ENCODE measurements at regions not wholly inside any gene's neighbourhood (a gene's known extent, or its start where the extent isn't known, plus 50 kb on each side); places are given as distances from the start of the nearest gene placed in this dataset.

DNA sequence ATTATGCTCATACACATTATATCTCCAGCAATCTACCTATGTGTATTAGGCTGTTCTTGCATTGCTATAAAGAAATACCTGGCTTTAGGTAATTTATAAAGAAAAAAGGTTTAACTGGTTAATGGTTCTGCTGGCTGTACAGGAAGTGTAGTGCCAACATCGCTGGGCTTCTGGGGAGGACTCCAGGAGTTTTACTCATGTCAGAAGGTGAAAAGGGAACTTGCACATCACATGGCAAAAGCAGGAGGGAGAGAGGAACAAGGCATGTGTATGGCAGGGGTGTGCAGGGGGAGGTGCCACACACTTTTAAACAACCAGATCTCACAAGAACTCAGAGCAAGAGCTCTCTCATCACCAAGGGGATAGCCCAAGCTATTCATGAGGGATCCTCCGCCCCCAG, 715.4 kb upstream of the ZEB2 start:
- TF ChIP-seq, protein P1, sequence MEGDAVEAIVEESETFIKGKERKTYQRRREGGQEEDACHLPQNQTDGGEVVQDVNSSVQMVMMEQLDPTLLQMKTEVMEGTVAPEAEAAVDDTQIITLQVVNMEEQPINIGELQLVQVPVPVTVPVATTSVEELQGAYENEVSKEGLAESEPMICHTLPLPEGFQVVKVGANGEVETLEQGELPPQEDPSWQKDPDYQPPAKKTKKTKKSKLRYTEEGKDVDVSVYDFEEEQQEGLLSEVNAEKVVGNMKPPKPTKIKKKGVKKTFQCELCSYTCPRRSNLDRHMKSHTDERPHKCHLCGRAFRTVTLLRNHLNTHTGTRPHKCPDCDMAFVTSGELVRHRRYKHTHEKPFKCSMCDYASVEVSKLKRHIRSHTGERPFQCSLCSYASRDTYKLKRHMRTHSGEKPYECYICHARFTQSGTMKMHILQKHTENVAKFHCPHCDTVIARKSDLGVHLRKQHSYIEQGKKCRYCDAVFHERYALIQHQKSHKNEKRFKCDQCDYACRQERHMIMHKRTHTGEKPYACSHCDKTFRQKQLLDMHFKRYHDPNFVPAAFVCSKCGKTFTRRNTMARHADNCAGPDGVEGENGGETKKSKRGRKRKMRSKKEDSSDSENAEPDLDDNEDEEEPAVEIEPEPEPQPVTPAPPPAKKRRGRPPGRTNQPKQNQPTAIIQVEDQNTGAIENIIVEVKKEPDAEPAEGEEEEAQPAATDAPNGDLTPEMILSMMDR (IDR thresholded peaks at IDR 0.05; ENCODE audit: control insufficient read depth, insufficient read depth, low read depth, low read length, missing control alignments) = no peak
- DNase-seq (ENCODE audit: low read depth) = no peak
- H3K4me3 ChIP-seq (ENCODE audit: control insufficient read depth, low read depth, low read length) = no peak overlapping the region

DNA sequence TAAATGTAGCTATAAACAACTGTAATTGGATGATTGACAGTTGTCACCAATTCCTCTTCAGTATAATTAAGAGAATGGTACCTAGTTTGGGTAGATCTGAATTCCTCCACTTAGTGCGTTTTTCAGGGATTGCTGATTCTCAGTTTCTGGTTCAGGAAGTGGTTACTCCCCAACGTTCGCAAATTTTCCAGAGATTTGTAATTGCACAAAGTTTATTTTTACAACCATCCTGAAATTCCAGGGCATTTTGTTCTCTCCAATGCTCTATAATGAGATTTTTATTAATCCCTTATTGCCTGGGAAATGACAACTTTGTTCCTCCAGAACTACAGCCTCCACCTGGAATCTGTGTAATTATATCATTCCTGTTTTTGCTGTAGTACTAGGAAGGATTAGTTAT, 710.6 kb upstream of the ZEB2 start:
- TF ChIP-seq, protein P1 (IDR thresholded peaks at IDR 0.05; ENCODE audit: control insufficient read depth, insufficient read depth, low read depth, low read length, missing control alignments) = no peak
- H3K4me3 ChIP-seq (ENCODE audit: control insufficient read depth, low read depth, low read length) = no peak overlapping the region
- no peak for DNase-seq (ENCODE audit: low read depth)

DNA sequence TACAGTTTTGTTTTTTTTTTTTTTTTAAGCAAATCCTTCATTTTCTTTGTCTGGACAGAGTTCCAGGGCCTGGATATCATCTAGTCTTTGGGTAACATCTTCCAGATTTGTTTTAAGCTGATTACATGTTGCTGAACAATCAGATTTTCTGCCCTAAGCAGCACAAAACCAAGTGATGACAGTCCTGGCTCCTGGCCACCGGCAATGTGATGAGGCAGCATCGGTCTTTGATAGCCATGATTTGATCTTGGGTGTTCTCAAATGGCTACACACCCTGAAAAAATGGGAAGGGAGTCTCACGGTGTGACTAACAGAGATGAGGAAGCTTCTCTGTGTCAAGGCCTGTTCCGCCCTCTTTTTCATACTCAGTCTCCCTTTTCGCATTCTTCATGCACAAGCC, 708.6 kb upstream of the ZEB2 start:
- TF ChIP-seq, protein P1 (IDR thresholded peaks at IDR 0.05; ENCODE audit: control insufficient read depth, insufficient read depth, low read depth, low read length, missing control alignments) = no peak
- no peak for DNase-seq (ENCODE audit: low read depth)

DNA sequence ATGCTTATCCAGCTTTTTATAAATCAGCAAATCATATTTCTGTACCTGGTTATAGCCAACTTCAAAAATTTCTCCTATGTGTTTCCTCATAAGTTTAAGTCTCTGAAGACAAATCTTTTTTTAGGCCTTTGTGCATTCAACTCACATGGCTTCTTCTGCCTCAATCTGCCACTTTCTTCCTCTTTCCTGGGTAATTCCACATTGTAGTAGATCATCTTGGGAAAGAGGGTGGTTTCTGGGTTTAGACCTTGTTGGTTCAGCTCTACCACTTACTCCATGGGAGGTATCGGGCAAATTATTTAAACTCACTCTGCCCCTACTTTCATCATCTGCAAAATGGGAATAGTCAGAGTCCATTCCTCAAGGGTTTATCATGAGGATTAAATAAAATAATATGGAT, 707.0 kb upstream of the ZEB2 start:
- no peak overlapping the region for H3K4me3 ChIP-seq (ENCODE audit: control insufficient read depth, low read depth, low read length)
- TF ChIP-seq, protein P1 (IDR thresholded peaks at IDR 0.05; ENCODE audit: control insufficient read depth, insufficient read depth, low read depth, low read length, missing control alignments) = no peak
- no peak for DNase-seq (ENCODE audit: low read depth)

More for the DNA sequence above, 708.6 kb upstream of the ZEB2 start:
- no peak overlapping the region for H3K4me3 ChIP-seq (ENCODE audit: control insufficient read depth, low read depth, low read length)

DNA sequence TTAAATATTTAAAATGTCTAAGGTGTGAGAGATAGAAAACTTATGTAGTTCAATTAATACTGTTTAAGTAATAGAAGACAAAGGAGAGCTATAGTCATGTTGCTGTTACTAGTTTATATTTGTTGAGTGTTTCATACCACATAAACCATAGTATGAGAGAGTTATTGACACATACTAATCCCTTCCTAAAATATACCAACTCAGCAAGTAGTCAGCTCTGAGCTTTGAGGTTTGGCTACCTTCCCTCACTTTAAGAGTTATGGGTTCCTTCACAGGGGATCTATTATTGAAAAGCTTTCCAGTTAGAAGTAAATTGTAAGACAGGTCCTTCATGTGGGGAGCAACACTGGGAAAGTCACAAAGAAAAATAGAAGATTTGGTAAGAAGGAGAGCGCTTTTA, 701.6 kb upstream of the ZEB2 start:
- DNase-seq (ENCODE audit: low read depth) = no peak
- H3K4me3 ChIP-seq (ENCODE audit: control insufficient read depth, low read depth, low read length) = no peak overlapping the region
- TF ChIP-seq, protein P1 (IDR thresholded peaks at IDR 0.05; ENCODE audit: control insufficient read depth, insufficient read depth, low read depth, low read length, missing control alignments) = no peak

DNA sequence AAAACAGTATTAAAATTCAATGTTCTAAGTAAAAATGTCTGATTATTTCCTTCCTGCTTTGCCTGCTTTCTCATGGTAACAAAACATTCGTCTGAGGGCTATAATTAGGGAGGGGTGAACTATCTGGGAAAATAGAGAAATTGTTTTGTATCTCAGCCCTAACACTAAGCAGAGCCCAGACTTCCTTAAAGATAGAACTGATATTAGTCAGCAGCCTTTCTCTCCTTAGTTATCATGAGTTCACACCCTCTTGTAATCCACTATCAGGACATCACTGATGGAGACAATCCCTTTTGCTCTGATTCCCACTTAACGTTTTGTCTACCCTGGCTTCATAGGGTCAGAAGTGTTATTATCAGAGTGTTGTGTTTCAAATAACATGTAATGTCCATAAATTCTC, 701.1 kb upstream of the ZEB2 start:
- TF ChIP-seq, protein P1 (IDR thresholded peaks at IDR 0.05; ENCODE audit: control insufficient read depth, insufficient read depth, low read depth, low read length, missing control alignments) = no peak
- H3K4me3 ChIP-seq (ENCODE audit: control insufficient read depth, low read depth, low read length) = no peak overlapping the region
- DNase-seq (ENCODE audit: low read depth) = no peak

DNA sequence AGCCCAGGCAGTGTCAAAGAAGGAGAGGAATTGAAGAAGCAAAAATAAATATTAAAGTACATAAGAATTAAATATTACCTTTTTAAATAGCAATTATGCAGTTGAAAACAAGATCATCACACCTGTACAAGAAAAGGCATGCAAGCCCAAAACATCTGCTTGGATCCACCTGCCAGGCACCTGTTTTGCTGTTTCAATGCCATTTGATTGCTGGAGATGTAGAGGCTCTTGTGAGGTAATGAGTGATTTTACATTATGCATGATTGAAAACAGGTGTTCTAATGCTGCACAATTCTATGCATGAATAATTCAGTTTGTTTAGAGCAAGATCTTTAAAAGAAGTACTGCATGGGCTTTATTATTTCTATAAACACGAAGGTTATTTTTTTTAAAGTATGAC, 700.6 kb upstream of the ZEB2 start:
- TF ChIP-seq, protein P1 (IDR thresholded peaks at IDR 0.05; ENCODE audit: control insufficient read depth, insufficient read depth, low read depth, low read length, missing control alignments) = no peak
- DNase-seq (ENCODE audit: low read depth) = no peak
- no peak overlapping the region for H3K4me3 ChIP-seq (ENCODE audit: control insufficient read depth, low read depth, low read length)
